MCF 10A (cell line): ENCODE measurements at regions not wholly inside any gene's neighbourhood (a gene's known extent, or its start where the extent isn't known, plus 50 kb on each side); places are given as distances from the start of the nearest gene placed in this dataset.

ENCODE experiments used
- BruUV-seq: library from RNA; stranded (reverse); fragments of 400-500 nt; replicated peaks from 2 replicates; lab custom pipeline; 2021; lab: Mats Ljungman, UMichigan
- CTCF ChIA-PET: fragments of 300-600 bp; sonication (Branson Sonifier 250); formaldehyde crosslinking; extraction: SDS; loops from one replicate; lab custom pipeline; 2021; ENCODE audit warnings: antibody characterized with exemption, inconsistent platforms; lab: Yijun Ruan, JAX
- POLR2A ChIA-PET: fragments of 300-600, 350-650 bp; sonication (Branson Sonifier 250); formaldehyde crosslinking; extraction: SDS; loops from one replicate; lab custom pipeline; 2020; ENCODE audit warnings: antibody characterized with exemption, inconsistent platforms; lab: Yijun Ruan, JAX
- DNase-seq: peaks from one replicate; pipeline ENCODE4 v3.0.0-alpha.2; 2018; ENCODE audit not compliant: unreplicated experiment
- H3K27ac Mint-ChIP-seq: one replicate; pipeline ENCODE4 v1.8.0; 2022; ENCODE audit warnings: mild to moderate bottlenecking, low read depth, mixed read lengths; ENCODE audit not compliant: unreplicated experiment
- H3K27me3 Mint-ChIP-seq: one replicate; pipeline ENCODE4 v1.8.0; 2022; ENCODE audit warnings: mixed read lengths; ENCODE audit not compliant: insufficient read depth, unreplicated experiment
- H3K36me3 Mint-ChIP-seq: one replicate; pipeline ENCODE4 v1.8.0; 2022; ENCODE audit warnings: mild to moderate bottlenecking, moderate library complexity, mixed read lengths; ENCODE audit not compliant: insufficient read depth, unreplicated experiment
- H3K4me1 Mint-ChIP-seq: one replicate; pipeline ENCODE4 v1.8.0; 2022; ENCODE audit warnings: mixed read lengths; ENCODE audit not compliant: insufficient read depth, unreplicated experiment
- H3K4me3 Mint-ChIP-seq: one replicate; pipeline ENCODE4 v1.8.0; 2022; ENCODE audit warnings: mild to moderate bottlenecking, moderate library complexity, mixed read lengths; ENCODE audit not compliant: unreplicated experiment
- H3K9me3 Mint-ChIP-seq: one replicate; pipeline ENCODE4 v1.8.0; 2022; ENCODE audit warnings: mixed read lengths; ENCODE audit not compliant: unreplicated experiment
- intact Hi-C: fragments of 100-400 bp; cut with micrococcal nuclease; formaldehyde crosslinking; loops from 2 replicates; pipeline ENCODE4 v1.14.1; 2022
- TF ChIP-seq, protein P1 (sequence below): fragments of 200-600 bp; IDR thresholded peaks from one replicate; pipeline ENCODE4 v1.8.0; 2022; ENCODE audit warnings: antibody characterized with exemption, mild to moderate bottlenecking; ENCODE audit not compliant: unreplicated experiment

DNA sequence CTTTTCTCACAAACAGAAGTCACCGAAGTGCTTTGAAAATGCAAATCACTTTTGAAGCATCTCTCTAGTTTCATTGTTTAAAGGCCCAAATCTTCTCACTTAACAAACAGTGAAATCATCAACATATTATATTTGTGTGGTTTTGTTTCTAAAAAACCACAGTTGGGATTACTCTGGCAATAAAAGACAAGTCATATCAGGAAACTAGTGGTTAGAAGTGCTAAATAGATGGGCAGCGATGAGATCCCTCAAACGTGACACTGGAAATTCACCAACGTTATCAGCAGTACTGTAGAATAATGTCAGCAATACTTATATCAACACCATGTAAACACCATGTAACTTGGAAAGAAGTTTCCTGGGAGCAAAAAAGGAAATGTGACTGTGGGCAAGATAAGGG lies 893.5 kb downstream of the SUCLG1 start:
- Mint-ChIP-seq H3K27me3 (no peaks in the 10 kb centered on the region), H3K27ac (no peak overlapping the region), H3K4me3 (no peak overlapping the region), H3K36me3 (no peaks in the 10 kb centered on the region), H3K4me1 (no peaks in the 10 kb centered on the region), H3K9me3 (no peaks in the 10 kb centered on the region)
- BruUV-seq, result no TSS peak
- DNase-seq, result no peak
- TF ChIP-seq, protein P1, sequence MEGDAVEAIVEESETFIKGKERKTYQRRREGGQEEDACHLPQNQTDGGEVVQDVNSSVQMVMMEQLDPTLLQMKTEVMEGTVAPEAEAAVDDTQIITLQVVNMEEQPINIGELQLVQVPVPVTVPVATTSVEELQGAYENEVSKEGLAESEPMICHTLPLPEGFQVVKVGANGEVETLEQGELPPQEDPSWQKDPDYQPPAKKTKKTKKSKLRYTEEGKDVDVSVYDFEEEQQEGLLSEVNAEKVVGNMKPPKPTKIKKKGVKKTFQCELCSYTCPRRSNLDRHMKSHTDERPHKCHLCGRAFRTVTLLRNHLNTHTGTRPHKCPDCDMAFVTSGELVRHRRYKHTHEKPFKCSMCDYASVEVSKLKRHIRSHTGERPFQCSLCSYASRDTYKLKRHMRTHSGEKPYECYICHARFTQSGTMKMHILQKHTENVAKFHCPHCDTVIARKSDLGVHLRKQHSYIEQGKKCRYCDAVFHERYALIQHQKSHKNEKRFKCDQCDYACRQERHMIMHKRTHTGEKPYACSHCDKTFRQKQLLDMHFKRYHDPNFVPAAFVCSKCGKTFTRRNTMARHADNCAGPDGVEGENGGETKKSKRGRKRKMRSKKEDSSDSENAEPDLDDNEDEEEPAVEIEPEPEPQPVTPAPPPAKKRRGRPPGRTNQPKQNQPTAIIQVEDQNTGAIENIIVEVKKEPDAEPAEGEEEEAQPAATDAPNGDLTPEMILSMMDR, result no peak
- ChIA-PET CTCF (no interaction called here), POLR2A (no interaction called here)
- intact Hi-C loops, result no loop called here

DNA sequence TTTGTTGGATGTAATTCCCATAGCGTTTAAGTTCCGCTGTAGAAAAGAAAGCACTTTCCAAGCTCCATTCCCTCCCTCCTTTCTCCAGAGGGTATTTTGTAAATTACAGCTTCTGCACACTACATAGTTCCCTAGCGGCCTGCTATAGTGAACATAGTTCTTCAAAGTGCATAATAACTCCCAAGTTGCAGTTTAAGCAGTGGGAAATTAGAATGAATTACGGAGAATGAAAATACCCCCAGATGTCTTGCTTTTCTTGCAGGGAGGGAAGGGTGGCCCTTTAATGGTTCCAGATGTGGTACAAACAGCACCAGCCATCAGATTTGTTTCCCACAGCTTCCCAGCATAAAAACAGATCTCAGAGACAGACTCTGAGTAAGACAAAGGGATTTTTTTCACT lies 893.9 kb downstream of the SUCLG1 start:
- CTCF ChIA-PET, result interaction anchor here (0.6 kb wide), 1 partner anchor 8 kb away, joined by 3 read pairs; no protein-coding TSS in a partner anchor
- DNase-seq, result no peak
- no peaks in the 10 kb centered on the region for H3K36me3 Mint-ChIP-seq
- H3K9me3 Mint-ChIP-seq, result no peaks in the 10 kb centered on the region
- H3K4me1 Mint-ChIP-seq, result no peaks in the 10 kb centered on the region
- H3K4me3 Mint-ChIP-seq, result no peak overlapping the region
- POLR2A ChIA-PET, result no interaction called here
- no peaks in the 10 kb centered on the region for H3K27me3 Mint-ChIP-seq
- no peak overlapping the region for H3K27ac Mint-ChIP-seq
- TF ChIP-seq, protein P1, result no peak
- intact Hi-C loops, result no loop called here
- no TSS peak for BruUV-seq

- no peak overlapping the region for H3K27ac Mint-ChIP-seq
- H3K36me3 Mint-ChIP-seq, result no peaks in the 10 kb centered on the region
- no peak for DNase-seq
- ChIA-PET POLR2A (no interaction called here), CTCF (no interaction called here)
- intact Hi-C loops, result no loop called here
- no peaks in the 10 kb centered on the region for H3K27me3 Mint-ChIP-seq
- no TSS peak for BruUV-seq
- no peak overlapping the region for H3K4me3 Mint-ChIP-seq
- no peaks in the 10 kb centered on the region for H3K4me1 Mint-ChIP-seq
- H3K9me3 Mint-ChIP-seq, result peaks cover 7% of the 10 kb centered on the region
- TF ChIP-seq, protein P1, result no peak
These were observed 897.5 kb downstream of the SUCLG1 start for GRCh38 chr2:83561592-83561991.

DNA sequence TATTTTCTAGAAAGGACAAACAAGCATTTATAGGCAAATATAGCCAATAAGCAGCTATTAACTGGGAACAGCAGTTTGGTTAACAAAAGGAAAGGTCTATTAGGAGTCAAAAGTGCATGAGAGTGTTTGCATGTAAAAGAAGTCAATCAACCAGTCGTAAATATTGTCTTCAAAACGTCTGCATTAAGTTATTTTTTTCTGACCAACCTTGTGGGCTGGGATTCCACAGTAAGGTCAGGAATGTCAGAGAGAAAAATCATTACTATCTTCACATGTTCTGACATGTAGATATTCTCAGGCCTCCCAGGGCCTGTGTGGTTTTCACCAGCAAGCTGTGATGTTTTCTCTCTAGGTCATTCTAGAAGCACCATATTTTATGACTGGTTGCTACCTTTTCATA lies 922.5 kb downstream of the SUCLG1 start:
- no TSS peak for BruUV-seq
- no peaks in the 10 kb centered on the region for H3K27me3 Mint-ChIP-seq
- H3K9me3 Mint-ChIP-seq, result no peaks in the 10 kb centered on the region
- TF ChIP-seq, protein P1, result no peak
- H3K4me3 Mint-ChIP-seq, result no peak overlapping the region
- peaks cover under 1% of the 10 kb centered on the region for H3K36me3 Mint-ChIP-seq
- no peaks in the 10 kb centered on the region for H3K4me1 Mint-ChIP-seq
- peak; percentile 11 for DNase-seq
- intact Hi-C loops, result no loop called here
- CTCF ChIA-PET, result no interaction called here
- POLR2A ChIA-PET, result interaction anchor here (0.6 to 1.1 kb wide), 3 partner anchors 15 to 35 kb away, joined by 3 read pairs; no protein-coding TSS in a partner anchor
- H3K27ac Mint-ChIP-seq, result no peak overlapping the region
